ENCODE measurements at regions not wholly inside any gene's neighbourhood (a gene's known extent, or its start where the extent isn't known, plus 50 kb on each side); places are given as distances from the start of the nearest gene placed in this dataset.
A peak's percentile ranks its signal among the peaks of the same experiment; 100 is the strongest.

- CTCF ChIA-PET: no interaction called here
- no peak overlapping the region for H2AFZ ChIP-seq (ENCODE audit: low read depth)
- peaks cover 0 to 5% of the 10 kb centered on the region in 2 experiments for H3K36me3 ChIP-seq (replicated peaks in 1 of 2; ENCODE audit: control insufficient read depth in 1 of 2, insufficient read depth in 2 of 2, low read length in 1 of 2)
- H3K4me3 ChIP-seq (ENCODE audit: low read depth in 2 of 2, low read length in 1 of 2): no peak overlapping the region
- H3K79me2 ChIP-seq (ENCODE audit: insufficient read depth): no peaks in the 10 kb centered on the region
- H3K4me2 ChIP-seq: peak overlapping the region; percentile 45; the same call in 1 of the 2 replicates
- H3K4me1 ChIP-seq (ENCODE audit: control insufficient read depth in 1 of 2, insufficient read depth in 2 of 2, low read depth in 1 of 2, low read length in 1 of 2): peaks cover 0 to 35% of the 10 kb centered on the region in 2 experiments; a peak in 3 of 4 replicates
- 100% methylated on average over 1 of the region's 1 CpG for WGBS (ENCODE audit: low lambda C conversion rate)
- peak overlapping the region; percentile 28; the same call in 1 of the 2 replicates for H3K9ac ChIP-seq
- peaks cover 10% of the 10 kb centered on the region; the same call in 1 of the 2 replicates for H3K9me3 ChIP-seq
- TF ChIP-seq USF2 (IDR thresholded peaks at IDR 0.05; ENCODE audit: borderline replicate concordance, low read depth, low read length) (no peak), MEF2A (IDR thresholded peaks at IDR 0.05; ENCODE audit: borderline replicate concordance, low read depth) (no peak), GABPA (IDR thresholded peaks at IDR 0.05; ENCODE audit: low read depth) (no peak), SIN3A (IDR thresholded peaks at IDR 0.05; ENCODE audit: borderline replicate concordance, low read depth, low read length) (no peak), MAX (IDR thresholded peaks at IDR 0.05; ENCODE audit: low read depth) (no peak), CHD2 (IDR thresholded peaks at IDR 0.05; ENCODE audit: low read length, partially characterized antibody) (no peak), ZBTB33 (IDR thresholded peaks at IDR 0.05; ENCODE audit: borderline replicate concordance, low read depth) (no peak), FOSL2 (IDR thresholded peaks at IDR 0.05; ENCODE audit: borderline replicate concordance, low read depth) (no peak), RAD21 (IDR thresholded peaks at IDR 0.05; ENCODE audit: low read length) (no peak), IRF3 (IDR thresholded peaks at IDR 0.05; ENCODE audit: low read depth, low read length) (no peak), YY1 (IDR thresholded peaks at IDR 0.05; ENCODE audit: low read depth) (no peak), USF1 (IDR thresholded peaks at IDR 0.05; ENCODE audit: borderline replicate concordance, low read depth) (no peak)
- TF ChIP-seq, protein P1, sequence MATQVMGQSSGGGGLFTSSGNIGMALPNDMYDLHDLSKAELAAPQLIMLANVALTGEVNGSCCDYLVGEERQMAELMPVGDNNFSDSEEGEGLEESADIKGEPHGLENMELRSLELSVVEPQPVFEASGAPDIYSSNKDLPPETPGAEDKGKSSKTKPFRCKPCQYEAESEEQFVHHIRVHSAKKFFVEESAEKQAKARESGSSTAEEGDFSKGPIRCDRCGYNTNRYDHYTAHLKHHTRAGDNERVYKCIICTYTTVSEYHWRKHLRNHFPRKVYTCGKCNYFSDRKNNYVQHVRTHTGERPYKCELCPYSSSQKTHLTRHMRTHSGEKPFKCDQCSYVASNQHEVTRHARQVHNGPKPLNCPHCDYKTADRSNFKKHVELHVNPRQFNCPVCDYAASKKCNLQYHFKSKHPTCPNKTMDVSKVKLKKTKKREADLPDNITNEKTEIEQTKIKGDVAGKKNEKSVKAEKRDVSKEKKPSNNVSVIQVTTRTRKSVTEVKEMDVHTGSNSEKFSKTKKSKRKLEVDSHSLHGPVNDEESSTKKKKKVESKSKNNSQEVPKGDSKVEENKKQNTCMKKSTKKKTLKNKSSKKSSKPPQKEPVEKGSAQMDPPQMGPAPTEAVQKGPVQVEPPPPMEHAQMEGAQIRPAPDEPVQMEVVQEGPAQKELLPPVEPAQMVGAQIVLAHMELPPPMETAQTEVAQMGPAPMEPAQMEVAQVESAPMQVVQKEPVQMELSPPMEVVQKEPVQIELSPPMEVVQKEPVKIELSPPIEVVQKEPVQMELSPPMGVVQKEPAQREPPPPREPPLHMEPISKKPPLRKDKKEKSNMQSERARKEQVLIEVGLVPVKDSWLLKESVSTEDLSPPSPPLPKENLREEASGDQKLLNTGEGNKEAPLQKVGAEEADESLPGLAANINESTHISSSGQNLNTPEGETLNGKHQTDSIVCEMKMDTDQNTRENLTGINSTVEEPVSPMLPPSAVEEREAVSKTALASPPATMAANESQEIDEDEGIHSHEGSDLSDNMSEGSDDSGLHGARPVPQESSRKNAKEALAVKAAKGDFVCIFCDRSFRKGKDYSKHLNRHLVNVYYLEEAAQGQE (IDR thresholded peaks at IDR 0.05; ENCODE audit: low read depth, low read length): no peak
- no peak for DNase-seq
- POLR2A ChIA-PET: no interaction called here
- H3K27ac ChIP-seq (ENCODE audit: low read depth in 2 of 2, low read length in 1 of 2): peak overlapping the region; percentile 69 to 96; a peak in 3 of 4 replicates
- H3K9me2 ChIP-seq: no peaks in the 10 kb centered on the region
- H4K20me1 ChIP-seq (ENCODE audit: insufficient read depth): no peaks in the 10 kb centered on the region
- no peaks in the 10 kb centered on the region for H3K27me3 ChIP-seq (ENCODE audit: insufficient read depth)
- H3F3A ChIP-seq (replicated peaks; ENCODE audit: insufficient read depth): peaks cover 46% of the 10 kb centered on the region
These were observed 258.2 kb upstream of the FN1 start for GRCh38 chr2:215693999-215694580.

All from SK-N-SH (cell line).